Psoas muscle (tissue), 7 donors: ENCODE measurements at regions not wholly inside any gene's neighbourhood (a gene's known extent, or its start where the extent isn't known, plus 50 kb on each side); places are given as distances from the start of the nearest gene placed in this dataset.

ENCODE experiments used
- ATAC-seq, 4 donors: fragments of 200-7000 bp; cut with Tn5 transposase; one replicate each; pipeline ENCODE4 v1.9.1; 2020; ENCODE audit warnings: moderate library complexity in 3 of 4, mild to moderate bottlenecking in 2 of 4
- DNase-seq, 2 donors: peaks; one replicate each; pipeline ENCODE4 v3.0.0-alpha.2; 2020
- H3K27ac ChIP-seq: fragments of 200-600 bp; one replicate; pipeline ENCODE4 v1.8.0; 2022
- H3K27me3 ChIP-seq, 3 donors: fragments of 200-600 bp in 1 of 3; one replicate each; pipeline versions ENCODE4 v1.6.1 to v1.8.0; 2013 to 2022; ENCODE audit warnings: low read length in 2 of 3, mild to moderate bottlenecking in 2 of 3, moderate library complexity in 1 of 3; ENCODE audit not compliant: insufficient read depth in 3 of 3
- H3K36me3 ChIP-seq, 2 donors: fragments of 200-600 bp in 1 of 2; one replicate each; pipeline versions ENCODE4 v1.6.1 to v1.8.0; 2013 to 2022; ENCODE audit warnings: low read depth in 1 of 2, mild to moderate bottlenecking in 1 of 2, moderate library complexity in 1 of 2; ENCODE audit not compliant: insufficient read depth in 1 of 2
- H3K4me1 ChIP-seq: fragments of 200-600 bp; one replicate; pipeline ENCODE4 v1.8.0; 2022
- H3K4me3 ChIP-seq: fragments of 200-600 bp; one replicate; pipeline ENCODE4 v1.8.0; 2022; ENCODE audit warnings: mild to moderate bottlenecking
- H3K9me3 ChIP-seq: fragments of 200-600 bp; one replicate; pipeline ENCODE4 v1.8.0; 2022
- CTCF ChIP-seq: fragments of 200-600 bp; IDR thresholded peaks from one replicate; pipeline ENCODE4 v1.8.0; 2022; ENCODE audit warnings: antibody characterized with exemption
- WGBS, 3 donors: extraction: QIAGEN DNeasy Blood & Tissue Kit; methylation state at CpG; one replicate each; pipeline versions ENCODE4 v1.1.6 to v1.1.7; 2013; 5-methylcytosine and 5-hydroxymethylcytosine counted together
- intact Hi-C, 2 donors: fragments of 100-400 bp; cut with DNase I; formaldehyde crosslinking; loops; one replicate each; pipeline versions ENCODE4 v1.11.0 to v1.14.2; 2022
- donor health status: healthy with polysubstance abuse.
- donor health status: DM: no; HTN: no; CAD: no; lungs with moderate emphysema.
- donor health status: Bipolar disorder and iron deficiency.
- donor health status: healthy.
- donor health status: DM: yes; HTN: yes; CAD: no.
- donor health status: DM: no; HTN: no; CAD: no.
- donor health status: DM: yes; HTN: yes; CAD: no.

- WGBS, 3 donors = 62 to 70% (median 65%) methylated on average over 3 of the region's 3 CpGs
- Histone ChIP-seq H3K4me1 (no peaks in the 10 kb centered on the region), H3K27ac (no peak overlapping the region), H3K9me3 (no peaks in the 10 kb centered on the region), H3K36me3 (no peaks in the 10 kb centered on the region), H3K27me3 (peaks cover 0 to 4% (median 0%) of the 10 kb centered on the region in 3 donors), H3K4me3 (no peak overlapping the region)
- intact Hi-C loops = no loop called here
- DNase-seq = no peak
- no peak for TF ChIP-seq CTCF
- no peak for ATAC-seq
These were observed 285.5 kb upstream of the WWC1 start for GRCh38 chr5:168005936-168006335.

GRCh38 chr5:168006456-168007130, 284.9 kb upstream of the WWC1 start:
- intact Hi-C loops = no loop called here
- no peaks in the 10 kb centered on the region for H3K36me3 ChIP-seq
- no peaks in the 10 kb centered on the region for H3K4me1 ChIP-seq
- H3K9me3 ChIP-seq = no peaks in the 10 kb centered on the region
- 38 to 45% (median 45%) methylated on average over 10 of the region's 10 CpGs for WGBS, 3 donors
- ATAC-seq = no peak
- no peak overlapping the region for H3K4me3 ChIP-seq
- peaks cover 0 to 4% (median 0%) of the 10 kb centered on the region in 3 donors for H3K27me3 ChIP-seq
- H3K27ac ChIP-seq = no peak overlapping the region
- no peak for DNase-seq
- no peak for TF ChIP-seq CTCF

- no peak for TF ChIP-seq CTCF
- Histone ChIP-seq H3K27me3 (peaks cover 0 to 4% (median 0%) of the 10 kb centered on the region in 3 donors), H3K4me3 (no peak overlapping the region), H3K27ac (no peak overlapping the region), H3K4me1 (no peaks in the 10 kb centered on the region), H3K9me3 (no peaks in the 10 kb centered on the region), H3K36me3 (no peaks in the 10 kb centered on the region)
- ATAC-seq (no peak), DNase-seq (no peak)
- intact Hi-C loops = no loop called here
- 90 to 93% (median 93%) methylated on average over 8 of the region's 8 CpGs for WGBS, 3 donors
These were observed 284.2 kb upstream of the WWC1 start for GRCh38 chr5:168007286-168007685.

- no peak for ATAC-seq
- H3K27me3 ChIP-seq = peaks cover 0 to 4% (median 0%) of the 10 kb centered on the region in 3 donors
- no peaks in the 10 kb centered on the region for H3K4me1 ChIP-seq
- intact Hi-C loops = no loop called here
- no peak overlapping the region for H3K27ac ChIP-seq
- TF ChIP-seq CTCF = no peak
- DNase-seq = no peak
- H3K4me3 ChIP-seq = no peak overlapping the region
- H3K36me3 ChIP-seq = no peaks in the 10 kb centered on the region
- H3K9me3 ChIP-seq = no peaks in the 10 kb centered on the region
- 73 to 79% (median 76%) methylated on average over 4 of the region's 4 CpGs for WGBS, 3 donors
These were observed 282.9 kb upstream of the WWC1 start for GRCh38 chr5:168008555-168008954.

GRCh38 chr5:168011096-168011495, 280.3 kb upstream of the WWC1 start:
- no peak for DNase-seq
- Histone ChIP-seq H3K4me1 (no peaks in the 10 kb centered on the region), H3K9me3 (no peaks in the 10 kb centered on the region), H3K36me3 (no peaks in the 10 kb centered on the region), H3K27me3 (no peaks in the 10 kb centered on the region), H3K27ac (no peak overlapping the region), H3K4me3 (no peak overlapping the region)
- no peak for ATAC-seq
- TF ChIP-seq CTCF = no peak
- intact Hi-C loops = no loop called here
- 65 to 74% (median 70%) methylated on average over 6 of the region's 6 CpGs for WGBS, 3 donors
